ENCODE measurements at regions not wholly inside any gene's neighbourhood (a gene's known extent, or its start where the extent isn't known, plus 50 kb on each side); places are given as distances from the start of the nearest gene placed in this dataset.
"Not testable (repeated sequence)": the region's sequence is repeated elsewhere in the genome, so short reads cannot be mapped to it uniquely, and the experiment has no call there.

GRCh38 chrX:40893251-40893910 is 158.0 kb upstream of the MED14 start:
- no peak for DNase-seq

DNA sequence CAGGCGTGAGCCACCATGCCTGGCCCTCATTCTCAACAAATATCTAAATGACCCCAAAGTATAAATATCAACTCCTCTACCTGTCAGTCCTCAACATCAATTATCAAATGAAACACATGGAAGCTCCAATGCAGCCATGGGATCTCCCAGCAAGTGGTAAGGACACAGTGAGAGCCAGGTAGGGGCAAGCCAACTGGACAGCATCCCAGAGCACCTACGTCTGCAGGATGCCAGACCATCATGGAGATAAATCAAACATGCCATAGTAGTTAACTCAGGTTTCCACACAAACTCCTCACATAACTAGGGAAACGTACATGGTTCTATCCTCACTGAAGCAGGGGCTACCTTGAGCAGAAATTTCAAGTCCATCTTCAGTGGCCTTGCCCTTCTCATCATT is 159.9 kb upstream of the MED14 start:
- DNase-seq, result no peak

DNA sequence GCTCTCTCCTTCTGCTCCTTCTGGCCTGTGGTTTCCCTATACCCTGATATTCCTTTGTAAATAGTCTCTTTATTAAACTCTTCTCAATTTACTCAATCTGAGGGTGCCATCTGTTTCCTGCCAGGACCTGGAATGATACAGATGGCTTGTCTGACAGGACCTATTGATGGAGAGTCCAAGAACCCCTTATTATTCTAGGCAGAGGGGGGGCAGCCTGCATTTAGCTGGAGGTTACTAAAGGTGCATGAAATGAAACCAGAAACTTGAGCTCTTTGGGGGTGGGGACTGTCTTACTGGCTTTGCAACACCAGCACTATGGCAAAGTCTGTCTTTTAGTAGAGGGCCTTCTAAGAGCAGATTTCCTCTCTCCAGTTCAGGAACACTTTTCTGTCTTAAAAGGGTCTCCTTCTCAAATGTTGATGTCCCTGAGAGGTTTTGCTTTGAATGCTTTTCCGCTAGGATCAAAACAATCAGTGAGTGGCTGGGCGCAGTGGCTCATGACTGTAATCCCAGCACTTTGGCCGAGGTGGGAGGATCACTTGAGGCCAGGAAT is 162.5 kb upstream of the MED14 start:
- no peak for DNase-seq

GRCh38 chrX:40904739-40905138 is 169.4 kb upstream of the MED14 start:
- not testable (repeated sequence) for DNase-seq

DNA sequence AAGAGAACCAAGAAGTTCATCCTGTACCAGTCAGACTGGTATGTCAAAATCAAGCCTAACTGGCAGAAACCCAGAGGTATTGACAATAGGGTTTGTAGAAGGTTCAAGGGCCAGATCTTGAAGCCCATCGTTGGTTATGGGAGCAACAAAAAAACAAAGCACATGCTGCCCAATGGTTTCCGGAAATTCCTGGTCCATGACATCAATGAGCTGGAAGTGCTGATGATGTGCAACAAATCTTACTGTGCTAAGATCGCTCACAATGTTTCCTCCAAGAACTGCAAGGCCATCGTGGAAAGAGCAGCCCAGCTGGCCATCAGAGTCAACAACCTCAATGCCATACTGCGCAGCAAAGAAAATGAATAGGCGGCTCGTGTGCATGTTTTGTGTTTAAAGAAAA is 172.7 kb upstream of the MED14 start:
- DNase-seq, result no peak

GRCh38 chrX:40908857-40909475 is 173.6 kb upstream of the MED14 start:
- DNase-seq, result no peak

DNA sequence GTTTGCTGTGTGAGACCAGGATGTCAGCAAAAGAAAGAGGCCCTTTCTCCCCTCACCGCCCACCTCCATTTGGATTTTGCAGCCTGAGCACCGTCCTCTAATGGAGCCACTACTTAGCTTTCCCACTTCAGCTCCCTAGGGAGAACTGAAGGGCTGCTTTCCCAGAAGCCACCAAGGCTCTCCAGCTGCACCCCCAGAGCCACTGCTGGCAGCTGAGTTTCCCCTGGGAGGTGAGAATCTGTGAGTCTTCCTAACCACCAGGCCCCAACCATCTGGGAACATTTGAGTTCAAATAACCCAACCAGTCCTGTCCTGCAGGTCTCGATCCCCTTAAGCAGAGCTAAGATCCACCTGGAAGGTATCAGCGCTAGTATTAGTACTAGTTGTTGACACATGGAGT is 173.1 kb upstream of the USP9X start:
- DNase-seq, result no peak

DNA sequence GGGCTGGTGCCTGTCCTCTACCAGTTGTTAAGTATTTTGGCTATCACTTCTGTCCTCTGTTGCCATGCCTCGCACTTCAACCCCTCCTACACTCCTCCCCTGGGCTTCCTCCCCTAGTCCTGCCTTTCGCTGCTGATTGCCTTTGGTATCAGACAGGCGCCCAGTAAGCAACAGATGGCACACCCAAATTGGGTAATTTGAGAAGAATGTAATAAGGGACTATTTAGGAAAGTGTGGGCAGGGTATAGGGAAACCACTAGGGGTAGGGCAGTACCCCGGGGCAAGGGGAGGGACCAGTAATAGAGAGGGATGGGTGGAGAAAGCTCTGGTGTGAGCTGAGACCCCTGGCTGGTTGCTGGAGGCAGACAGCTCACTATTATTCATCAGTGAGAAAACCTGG is 172.7 kb upstream of the USP9X start:
- DNase-seq, result no peak

- DNase-seq, result no peak
These were observed 164.9 kb upstream of the USP9X start for GRCh38 chrX:40920351-40920750.

- DNase-seq, result no peak
These were observed 162.9 kb upstream of the USP9X start for GRCh38 chrX:40922307-40922706.

GRCh38 chrX:40926739-40927427 is 158.4 kb upstream of the USP9X start:
- not testable (repeated sequence) for DNase-seq

DNA sequence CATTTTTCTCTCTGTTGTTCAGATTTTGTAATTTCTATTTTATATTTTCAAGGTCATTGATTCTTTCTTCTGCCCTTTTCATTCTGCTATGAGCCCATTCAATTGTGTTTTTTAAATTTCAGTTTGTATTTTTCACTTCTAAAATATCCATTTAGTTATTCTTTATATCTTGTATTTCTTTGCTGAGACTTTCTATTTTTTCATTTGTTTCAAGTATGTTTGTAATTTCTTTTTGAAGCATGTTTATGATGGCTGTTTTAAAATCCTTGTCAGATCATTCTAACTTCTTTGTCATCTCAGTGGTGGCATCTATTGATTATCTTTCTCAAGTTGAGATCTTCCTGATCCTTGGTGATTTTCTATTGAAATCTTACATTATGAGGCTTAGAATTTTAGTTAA is 157.2 kb upstream of the USP9X start:
- no peak for DNase-seq

GRCh38 chrX:40931921-40932320 is 153.3 kb upstream of the USP9X start:
- DNase-seq, result no peak

GRCh38 chrX:40933132-40933705 is 152.0 kb upstream of the USP9X start:
- no peak for DNase-seq

- no peak for DNase-seq
These were observed 151.4 kb upstream of the USP9X start for GRCh38 chrX:40933706-40934425.

DNA sequence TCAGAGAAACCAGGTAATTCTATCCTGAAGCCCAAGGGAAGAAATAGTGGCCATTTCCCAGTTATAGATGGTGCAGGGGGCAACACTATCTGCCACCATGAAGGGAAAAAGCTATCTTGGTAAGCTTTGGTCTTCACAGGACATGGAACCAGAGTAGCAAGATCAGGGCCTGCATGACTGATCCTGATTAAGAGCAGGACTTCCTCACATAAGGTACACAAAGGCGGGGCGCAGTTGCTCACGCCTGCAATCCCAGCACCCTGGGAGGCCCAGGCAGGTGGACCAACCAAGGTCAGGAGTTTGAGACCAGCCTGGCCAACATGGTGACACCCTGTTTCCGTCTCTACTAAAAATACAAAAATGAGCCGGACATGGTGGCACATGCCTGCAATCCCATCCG is 148.4 kb upstream of the USP9X start:
- no peak for DNase-seq

DNA sequence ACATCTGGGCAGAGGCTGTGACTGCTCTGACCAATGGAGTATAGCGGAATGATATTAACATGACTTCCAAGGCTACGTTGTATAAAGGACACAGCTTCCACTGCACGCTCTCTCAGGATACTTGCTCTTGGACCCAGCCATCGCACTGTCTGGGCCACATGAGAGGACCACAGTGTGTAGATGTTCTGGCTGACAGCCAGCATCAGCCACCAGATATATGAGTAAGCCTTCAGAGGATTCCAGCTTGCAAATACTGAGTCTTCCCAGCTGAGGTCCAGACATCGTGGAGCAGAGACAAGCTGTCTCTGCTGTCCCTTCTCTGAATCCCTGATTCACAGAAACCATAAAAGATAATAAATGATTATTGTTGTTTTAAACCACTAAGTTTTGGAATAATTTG is 146.8 kb upstream of the USP9X start:
- DNase-seq, result no peak

DNA sequence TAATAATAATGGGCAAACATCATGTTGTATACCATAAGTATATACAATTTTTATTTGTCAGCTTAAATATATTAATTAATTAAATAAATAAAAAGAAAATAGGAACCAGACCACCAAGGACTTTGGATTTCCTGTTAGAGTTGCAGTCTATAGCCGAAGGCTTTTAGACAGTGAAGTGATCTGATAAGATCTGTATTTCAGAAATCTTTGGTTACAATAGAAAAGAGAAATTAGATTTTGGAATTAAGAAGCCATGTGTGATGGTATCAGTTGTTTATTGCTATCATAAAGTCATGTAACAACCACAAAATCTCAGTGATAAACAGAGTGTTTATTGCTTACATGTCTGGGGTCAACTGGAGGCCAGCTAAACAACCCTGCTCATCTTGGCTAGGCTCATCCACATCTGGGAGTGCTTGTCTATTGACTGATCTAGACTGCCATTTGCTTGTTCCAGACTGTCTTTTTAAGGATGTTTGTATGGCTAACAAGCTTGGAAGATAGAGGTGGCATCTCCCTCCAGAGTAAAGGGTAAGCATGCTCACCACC is 142.1 kb upstream of the USP9X start:
- DNase-seq, result no peak

GRCh38 chrX:40945361-40945713 is 139.9 kb upstream of the USP9X start:
- no peak for DNase-seq

GRCh38 chrX:40947276-40947675 is 138.0 kb upstream of the USP9X start:
- DNase-seq, result no peak

- DNase-seq, result no peak
These were observed 136.2 kb upstream of the USP9X start for GRCh38 chrX:40949071-40949470.

DNA sequence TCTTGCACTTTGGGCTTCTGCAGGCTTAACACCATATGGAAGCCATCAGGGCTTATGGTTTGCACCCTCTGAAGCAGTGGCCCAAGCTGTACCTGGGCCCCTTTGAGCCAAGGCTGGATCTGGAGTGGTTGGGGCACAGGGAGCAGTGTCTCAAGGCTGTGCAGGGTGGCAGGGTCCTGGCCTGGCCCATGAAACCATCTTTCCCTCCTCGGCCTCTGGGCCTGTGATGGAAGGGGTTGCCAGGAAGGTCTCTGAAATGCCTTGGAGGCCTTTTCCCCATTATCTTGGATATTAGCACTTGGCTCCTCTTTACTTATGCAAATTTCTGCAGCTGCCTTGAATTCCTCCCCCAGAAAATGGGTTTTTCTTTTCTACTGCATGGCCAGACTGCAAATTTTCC is 134.7 kb upstream of the USP9X start:
- no peak for DNase-seq

DNA sequence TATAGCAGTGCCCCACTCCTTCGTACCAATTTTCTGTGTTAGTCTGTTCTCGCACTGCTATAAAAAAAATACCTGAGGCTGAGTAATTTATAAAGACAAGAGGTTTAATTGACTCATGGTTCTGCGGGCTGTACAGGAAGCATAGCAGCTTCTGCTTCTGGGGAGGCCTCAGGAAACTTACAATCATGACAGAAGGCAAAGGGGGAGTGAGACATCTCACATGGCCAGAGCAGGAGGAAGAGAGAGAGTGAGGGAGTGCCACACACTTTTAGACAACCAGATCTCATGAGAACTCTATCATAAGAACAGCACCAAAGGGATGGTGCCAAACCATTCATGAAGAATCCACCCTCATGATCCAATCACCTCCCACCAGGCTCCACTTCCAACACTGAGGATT is 133.8 kb upstream of the USP9X start:
- DNase-seq, result not testable (repeated sequence)

All from activated CD4-positive, CD25-positive, alpha-beta regulatory T cell (primary cell).